ENCODE measurements at regions not wholly inside any gene's neighbourhood (a gene's known extent, or its start where the extent isn't known, plus 50 kb on each side); places are given as distances from the start of the nearest gene placed in this dataset.
"Not testable (repeated sequence)": the region's sequence is repeated elsewhere in the genome, so short reads cannot be mapped to it uniquely, and the experiment has no call there.

- no peak for DNase-seq (ENCODE audit: low read depth)
- TF ChIP-seq CTCF (conservative IDR thresholded peaks at IDR 0.05; ENCODE audit: control insufficient read depth, insufficient read depth, low read depth, low read length): no peak
- no peak overlapping the region for H3K4me3 ChIP-seq (ENCODE audit: control insufficient read depth, low read depth, low read length)
These were observed 114.9 kb upstream of the ALX4 start for GRCh38 chr11:44424841-44425240.

GRCh38 chr11:44426119-44426518 is 116.2 kb upstream of the ALX4 start:
- no peak overlapping the region for H3K4me3 ChIP-seq (ENCODE audit: control insufficient read depth, low read depth, low read length)
- DNase-seq (ENCODE audit: low read depth): no peak
- no peak for TF ChIP-seq CTCF (conservative IDR thresholded peaks at IDR 0.05; ENCODE audit: control insufficient read depth, insufficient read depth, low read depth, low read length)

DNA sequence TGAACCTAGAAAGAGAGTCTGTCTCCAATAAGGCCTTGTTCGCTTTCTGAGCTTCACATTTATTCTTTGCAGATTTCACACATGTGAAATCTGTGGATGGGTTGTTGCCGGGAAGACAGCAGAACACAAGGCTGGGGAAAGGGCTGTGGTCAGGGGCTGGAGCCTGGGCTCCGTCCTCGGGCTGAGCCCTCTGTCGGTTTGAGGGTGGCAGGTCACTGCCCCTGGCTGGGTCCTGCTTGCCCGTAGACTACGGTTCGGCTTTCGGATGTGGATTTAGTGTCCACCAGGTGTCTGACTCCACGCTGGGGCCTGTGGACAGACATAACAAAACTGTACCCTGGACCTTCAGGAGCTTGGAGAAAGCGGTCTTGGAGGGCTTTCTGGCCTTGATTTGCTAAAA is 117.0 kb upstream of the ALX4 start:
- DNase-seq (ENCODE audit: low read depth): no peak
- no peak for TF ChIP-seq CTCF (conservative IDR thresholded peaks at IDR 0.05; ENCODE audit: control insufficient read depth, insufficient read depth, low read depth, low read length)
- H3K4me3 ChIP-seq (ENCODE audit: control insufficient read depth, low read depth, low read length): no peak overlapping the region

- no peak overlapping the region for H3K4me3 ChIP-seq (ENCODE audit: control insufficient read depth, low read depth, low read length)
- peak; percentile 32 for TF ChIP-seq CTCF (conservative IDR thresholded peaks at IDR 0.05; ENCODE audit: control insufficient read depth, insufficient read depth, low read depth, low read length)
- no peak for DNase-seq (ENCODE audit: low read depth)
These were observed 117.5 kb upstream of the ALX4 start for GRCh38 chr11:44427432-44427831.

- no peak for DNase-seq (ENCODE audit: low read depth)
- TF ChIP-seq CTCF (conservative IDR thresholded peaks at IDR 0.05; ENCODE audit: control insufficient read depth, insufficient read depth, low read depth, low read length): no peak
- H3K4me3 ChIP-seq (ENCODE audit: control insufficient read depth, low read depth, low read length): no peak overlapping the region
These were observed 120.2 kb upstream of the ALX4 start for GRCh38 chr11:44430140-44430539.

- no peak for DNase-seq (ENCODE audit: low read depth)
- no peak overlapping the region for H3K4me3 ChIP-seq (ENCODE audit: control insufficient read depth, low read depth, low read length)
- no peak for TF ChIP-seq CTCF (conservative IDR thresholded peaks at IDR 0.05; ENCODE audit: control insufficient read depth, insufficient read depth, low read depth, low read length)
These were observed 124.3 kb upstream of the ALX4 start for GRCh38 chr11:44434191-44434590.

GRCh38 chr11:44437122-44437521 is 127.2 kb upstream of the ALX4 start:
- no peak overlapping the region for H3K4me3 ChIP-seq (ENCODE audit: control insufficient read depth, low read depth, low read length)
- DNase-seq (ENCODE audit: low read depth): no peak
- no peak for TF ChIP-seq CTCF (conservative IDR thresholded peaks at IDR 0.05; ENCODE audit: control insufficient read depth, insufficient read depth, low read depth, low read length)

DNA sequence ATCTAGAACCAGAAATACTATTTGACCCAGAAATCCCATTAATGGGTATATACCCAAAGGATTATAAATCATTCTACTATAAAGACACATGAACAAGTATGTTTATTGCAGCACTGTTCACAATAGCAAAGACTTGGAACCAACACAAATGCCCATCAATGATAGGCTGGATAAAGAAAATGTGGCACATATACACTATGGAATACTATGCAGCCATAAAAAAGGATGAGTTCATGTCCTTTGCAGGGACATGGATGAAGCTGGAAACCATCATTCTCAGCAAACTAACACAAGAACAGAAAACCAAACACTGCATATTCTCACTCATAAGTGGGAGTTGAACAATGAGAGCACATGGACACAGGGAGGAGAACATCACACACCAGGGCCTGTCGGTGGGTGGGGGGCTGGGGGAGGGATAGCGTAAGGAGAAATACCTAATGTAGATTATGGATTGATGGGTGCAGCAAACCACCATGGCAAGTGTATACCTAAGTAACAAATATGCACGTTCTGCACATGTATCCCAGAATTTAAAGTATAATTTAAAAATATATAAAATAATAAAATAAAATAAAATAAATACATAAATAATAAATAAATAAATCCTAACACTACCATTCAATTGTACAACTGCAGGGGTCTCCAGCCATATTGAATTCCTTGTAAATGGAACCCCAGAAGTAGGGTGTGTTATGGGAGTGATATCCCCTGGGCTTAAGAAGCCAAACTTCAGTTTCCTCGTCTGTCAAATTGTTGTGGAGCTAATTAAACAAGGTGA is 122.4 kb upstream of the CD82 start:
- H3K4me3 ChIP-seq (ENCODE audit: control insufficient read depth, low read depth, low read length); DNase-seq (ENCODE audit: low read depth): not testable (repeated sequence)
